HG03354 (cell line): ENCODE measurements at regions not wholly inside any gene's neighbourhood (a gene's known extent, or its start where the extent isn't known, plus 50 kb on each side); places are given as distances from the start of the nearest gene placed in this dataset.
"Not testable (repeated sequence)": the region's sequence is repeated elsewhere in the genome, so short reads cannot be mapped to it uniquely, and the experiment has no call there.

Source experiments
- ATAC-seq: cut with Tn5 transposase; IDR thresholded peaks from one replicate; pipeline ENCODE4 v1.9.1; 2021; ENCODE audit warnings: mild to moderate bottlenecking; ENCODE audit not compliant: unreplicated experiment, poor library complexity, severe bottlenecking

DNA sequence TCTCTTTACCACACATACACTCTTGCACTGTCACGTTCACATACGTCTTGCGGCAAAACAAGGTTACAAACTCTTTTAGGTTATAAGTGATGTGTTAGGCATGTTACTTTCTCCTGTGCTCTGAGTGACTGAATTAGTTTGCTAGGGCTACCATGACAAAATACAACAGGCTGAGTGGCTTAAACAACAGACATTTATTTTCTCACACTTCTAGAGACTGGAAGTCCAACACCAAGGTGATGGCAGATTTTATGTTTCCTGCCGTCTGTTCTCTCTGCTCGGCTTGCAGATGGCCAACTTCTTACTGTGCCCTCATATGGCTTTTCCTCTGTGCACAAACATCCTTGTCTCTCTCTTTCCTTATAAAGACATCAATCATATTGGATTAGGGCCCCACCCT lies 1224.3 kb upstream of the TENM3 start:
- ATAC-seq, result no peak

GRCh38 chr4:181020456-181020855 lies 1222.7 kb upstream of the TENM3 start:
- no peak for ATAC-seq

- ATAC-seq, result no peak
These were observed 1222.0 kb upstream of the TENM3 start for GRCh38 chr4:181021213-181021612.

- not testable (repeated sequence) for ATAC-seq
These were observed 1212.9 kb upstream of the TENM3 start for GRCh38 chr4:181030135-181030921.

DNA sequence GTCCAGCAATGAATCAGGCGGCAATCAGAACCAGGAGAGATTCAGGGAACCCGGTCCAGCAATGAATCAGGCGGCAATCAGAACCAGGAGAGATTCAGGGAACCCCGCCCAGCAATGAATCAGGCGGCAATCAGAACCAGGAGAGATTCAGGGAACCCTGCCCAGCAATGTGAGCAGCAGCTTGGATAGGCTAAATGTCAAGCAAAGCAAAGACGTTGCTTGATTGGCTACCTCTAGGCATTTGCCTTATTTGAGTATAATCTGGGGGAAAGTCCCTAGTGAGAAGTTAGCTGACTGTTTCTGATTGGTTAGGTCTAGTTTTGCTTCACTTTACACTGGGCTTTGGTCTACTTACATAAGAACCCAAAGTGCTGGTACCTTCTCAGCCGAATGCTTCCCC lies 1212.2 kb upstream of the TENM3 start:
- ATAC-seq, result no peak

- no peak for ATAC-seq
These were observed 1199.7 kb upstream of the TENM3 start for GRCh38 chr4:181043486-181043885.

GRCh38 chr4:181046809-181047208 lies 1196.4 kb upstream of the TENM3 start:
- no peak for ATAC-seq

DNA sequence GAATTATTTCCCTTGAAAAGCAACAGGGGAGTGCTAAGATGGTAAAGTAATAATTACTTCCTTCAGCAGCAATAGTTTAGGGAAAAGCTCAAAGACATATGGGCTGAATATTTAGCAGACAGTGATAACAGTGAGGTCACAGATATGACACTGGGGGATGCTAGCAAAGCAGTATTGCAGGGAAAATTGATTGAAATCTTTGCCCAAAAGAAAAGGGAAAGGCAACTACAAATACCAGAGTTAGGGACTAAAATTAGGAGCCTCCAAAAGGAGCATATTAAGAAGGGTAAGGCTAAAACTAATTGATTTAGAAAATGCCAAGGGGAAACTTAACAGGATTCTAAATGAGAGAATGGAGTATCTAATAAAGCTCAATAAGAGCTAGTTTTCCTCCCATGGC lies 1191.3 kb upstream of the TENM3 start:
- no peak for ATAC-seq

- no peak for ATAC-seq
These were observed 1181.4 kb upstream of the TENM3 start for GRCh38 chr4:181061787-181062186.

DNA sequence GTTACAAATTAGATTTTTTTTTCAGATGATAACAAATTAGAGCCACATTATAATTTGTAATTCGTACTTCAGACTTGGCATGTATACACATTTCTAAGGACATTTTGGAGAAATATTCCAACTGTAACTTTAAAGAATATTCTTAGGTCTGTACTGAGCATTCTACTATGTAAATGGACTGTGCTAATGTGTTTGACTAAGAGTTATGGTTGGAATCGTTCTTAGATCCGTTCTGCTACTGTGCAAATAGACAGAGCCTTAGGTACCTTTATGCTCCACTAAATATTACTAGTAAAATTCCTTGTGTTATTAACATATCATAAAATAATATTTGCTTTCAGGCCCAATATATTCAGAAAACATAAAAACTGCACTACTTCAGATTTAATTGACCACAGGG lies 1180.0 kb upstream of the TENM3 start:
- ATAC-seq, result no peak

GRCh38 chr4:181077341-181077740 lies 1165.9 kb upstream of the TENM3 start:
- ATAC-seq, result no peak

DNA sequence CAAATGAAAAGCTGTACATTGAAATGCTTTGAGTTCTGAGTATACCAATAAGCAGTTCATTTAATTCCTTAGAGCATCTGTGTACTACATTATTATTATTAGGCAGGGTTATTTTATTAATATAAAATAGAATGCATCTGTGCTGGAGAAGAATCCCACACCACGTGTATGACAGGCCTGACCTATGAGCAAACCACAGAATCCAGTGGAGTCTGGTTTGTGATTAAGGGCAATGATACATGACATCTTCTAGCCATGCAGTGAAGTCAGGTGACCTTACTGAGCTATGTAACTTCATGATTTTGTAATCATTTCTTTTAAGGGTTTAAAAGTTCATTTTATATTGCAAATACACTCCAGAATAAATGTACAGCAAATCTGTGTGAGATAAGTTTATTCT lies 1165.0 kb upstream of the TENM3 start:
- no peak for ATAC-seq

DNA sequence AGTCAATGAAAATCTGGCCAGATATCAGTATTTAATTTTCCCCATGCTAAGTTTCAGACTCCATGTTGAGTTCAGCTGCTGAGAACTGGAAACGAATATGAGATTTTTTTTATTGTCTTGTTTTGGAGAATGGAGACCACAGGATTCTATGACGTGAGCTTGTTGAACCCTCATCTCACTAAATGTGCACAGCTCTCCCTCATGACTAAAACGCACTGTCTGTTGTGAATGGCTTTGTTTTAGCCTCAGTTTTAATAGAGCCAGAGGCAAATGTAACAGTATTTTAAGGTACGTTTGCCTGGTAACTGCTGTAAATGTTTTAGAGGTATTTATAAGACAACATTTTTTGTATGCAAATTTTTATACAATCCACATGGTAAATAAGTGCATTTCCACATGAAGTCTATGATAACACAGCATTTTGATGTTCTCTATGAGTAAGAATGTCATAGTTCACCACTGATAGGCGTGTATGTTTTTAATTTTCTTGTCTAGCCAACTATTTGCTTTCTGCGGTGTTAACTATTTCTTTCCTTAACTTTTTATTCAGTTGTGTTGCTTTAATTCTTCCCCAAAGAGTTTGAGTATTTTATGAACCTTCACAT lies 1159.3 kb upstream of the TENM3 start:
- no peak for ATAC-seq

DNA sequence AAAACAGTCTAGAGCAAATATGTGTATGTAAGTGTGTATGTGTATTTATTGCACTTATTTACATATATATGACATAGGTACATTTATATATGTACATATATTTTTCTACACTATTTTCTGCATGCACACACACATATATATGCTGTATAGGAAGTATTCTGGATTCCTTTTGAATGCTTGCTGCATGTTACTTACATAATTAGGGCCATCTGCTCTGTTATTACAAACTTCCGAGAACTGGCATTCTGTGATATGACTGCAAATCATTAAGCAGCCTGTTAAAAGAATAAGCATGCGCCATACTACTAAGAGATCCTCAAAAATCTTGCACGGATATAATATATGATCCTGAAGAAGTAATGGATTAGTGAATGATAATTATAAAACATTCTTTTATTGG lies 1157.6 kb upstream of the TENM3 start:
- ATAC-seq, result no peak

DNA sequence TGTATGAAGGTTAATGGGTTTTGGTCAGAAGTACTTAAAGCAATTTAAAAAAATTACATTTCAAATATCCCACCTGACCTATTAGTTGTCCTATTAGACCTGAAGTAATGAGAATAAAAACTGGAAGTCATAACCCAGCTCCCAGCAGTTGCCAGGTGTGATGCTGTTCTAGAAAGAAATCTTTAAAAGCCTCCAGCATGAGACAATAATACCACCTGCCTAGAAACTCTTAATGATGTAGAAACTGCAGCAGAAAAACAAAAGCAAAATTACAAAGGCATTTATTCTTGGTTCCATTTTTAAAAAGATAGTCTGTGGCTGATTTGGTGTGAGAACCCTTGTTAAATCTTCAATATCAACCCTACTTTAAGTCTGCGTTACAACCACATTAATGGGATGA lies 1137.7 kb upstream of the TENM3 start:
- no peak for ATAC-seq

DNA sequence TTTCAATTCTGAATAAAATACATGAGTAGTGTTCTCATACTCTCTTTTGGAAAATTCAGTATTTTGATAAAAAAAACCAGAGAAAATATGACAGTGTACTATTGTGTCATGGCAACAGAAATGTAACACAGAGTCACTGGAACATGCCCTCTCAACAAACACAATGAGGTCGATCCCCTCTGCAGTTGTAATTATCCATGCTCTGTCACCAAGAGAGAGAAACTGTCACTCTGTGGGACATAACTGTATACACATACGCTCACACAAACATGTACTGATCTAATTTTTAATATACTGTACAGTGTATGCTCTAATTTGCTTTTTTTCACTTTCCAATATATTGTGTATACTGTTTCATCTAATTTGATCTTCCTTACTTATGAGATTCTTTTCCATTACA lies 1136.8 kb upstream of the TENM3 start:
- ATAC-seq, result no peak

GRCh38 chr4:181108237-181108636 lies 1135.0 kb upstream of the TENM3 start:
- no peak for ATAC-seq

- no peak for ATAC-seq
These were observed 1124.0 kb upstream of the TENM3 start for GRCh38 chr4:181119186-181119585.

- no peak for ATAC-seq
These were observed 1121.5 kb upstream of the TENM3 start for GRCh38 chr4:181121733-181122132.

DNA sequence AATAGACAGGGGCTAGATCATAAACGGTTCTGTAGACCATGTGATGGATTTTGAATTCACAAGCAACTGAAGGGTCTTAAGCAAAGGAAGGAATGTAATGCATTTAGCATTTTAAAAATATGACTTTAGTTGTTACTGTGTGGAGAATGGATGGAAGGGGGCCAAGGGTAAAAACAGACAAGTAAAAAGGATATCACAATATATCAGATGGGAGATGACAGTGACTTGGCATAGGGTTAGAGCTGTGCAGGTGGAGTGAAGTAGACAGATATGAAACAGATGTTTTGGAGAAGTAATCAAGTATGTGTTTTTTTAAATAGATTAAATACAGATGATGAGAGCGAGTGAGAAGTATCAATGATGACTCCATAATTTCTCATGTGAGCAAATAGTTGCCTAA lies 1116.0 kb upstream of the TENM3 start:
- no peak for ATAC-seq

GRCh38 chr4:181130317-181130716 lies 1112.9 kb upstream of the TENM3 start:
- not testable (repeated sequence) for ATAC-seq

DNA sequence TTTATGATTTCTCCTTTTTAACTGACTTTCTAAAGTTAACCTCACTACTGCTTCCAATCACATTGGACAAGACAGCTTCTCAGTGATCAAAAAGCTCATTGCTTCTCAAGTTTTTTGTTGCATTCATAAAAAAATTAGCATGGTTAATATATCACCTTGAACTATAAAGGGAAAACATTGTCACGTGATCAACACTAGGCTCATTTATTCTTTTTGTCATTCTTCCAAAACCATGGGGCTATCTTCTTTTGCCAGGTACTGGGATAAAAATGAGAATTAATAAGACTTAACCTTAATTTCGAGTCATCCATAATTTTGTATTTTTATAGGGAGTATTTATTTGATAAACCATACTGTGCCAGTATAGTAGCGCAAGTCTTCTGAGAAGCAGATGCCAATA lies 1105.9 kb upstream of the TENM3 start:
- no peak for ATAC-seq
